ENCODE measurements at regions not wholly inside any gene's neighbourhood (a gene's known extent, or its start where the extent isn't known, plus 50 kb on each side); places are given as distances from the start of the nearest gene placed in this dataset.

DNA sequence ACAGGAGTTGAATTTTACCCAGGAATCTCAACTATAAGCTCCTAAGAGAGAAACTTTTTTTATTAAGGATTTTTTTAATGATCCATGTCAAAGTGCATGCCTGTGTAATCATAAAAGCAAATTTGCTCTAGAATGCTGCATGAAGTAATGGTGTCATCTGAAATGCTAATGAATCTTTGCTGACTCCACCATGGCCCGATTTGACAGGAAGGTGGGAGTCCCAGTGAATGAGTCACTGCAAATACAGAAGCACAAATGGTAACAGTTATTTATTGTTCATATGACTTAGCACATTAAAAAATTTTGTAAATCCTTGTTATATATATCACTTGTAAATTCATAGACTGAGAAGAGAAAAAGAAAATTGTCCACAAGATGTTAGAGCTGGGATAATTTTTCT, 341.3 kb downstream of the RASEF start:
- intact Hi-C loops (cut with DNase I): no loop called here
- TF ChIP-seq, protein P1, sequence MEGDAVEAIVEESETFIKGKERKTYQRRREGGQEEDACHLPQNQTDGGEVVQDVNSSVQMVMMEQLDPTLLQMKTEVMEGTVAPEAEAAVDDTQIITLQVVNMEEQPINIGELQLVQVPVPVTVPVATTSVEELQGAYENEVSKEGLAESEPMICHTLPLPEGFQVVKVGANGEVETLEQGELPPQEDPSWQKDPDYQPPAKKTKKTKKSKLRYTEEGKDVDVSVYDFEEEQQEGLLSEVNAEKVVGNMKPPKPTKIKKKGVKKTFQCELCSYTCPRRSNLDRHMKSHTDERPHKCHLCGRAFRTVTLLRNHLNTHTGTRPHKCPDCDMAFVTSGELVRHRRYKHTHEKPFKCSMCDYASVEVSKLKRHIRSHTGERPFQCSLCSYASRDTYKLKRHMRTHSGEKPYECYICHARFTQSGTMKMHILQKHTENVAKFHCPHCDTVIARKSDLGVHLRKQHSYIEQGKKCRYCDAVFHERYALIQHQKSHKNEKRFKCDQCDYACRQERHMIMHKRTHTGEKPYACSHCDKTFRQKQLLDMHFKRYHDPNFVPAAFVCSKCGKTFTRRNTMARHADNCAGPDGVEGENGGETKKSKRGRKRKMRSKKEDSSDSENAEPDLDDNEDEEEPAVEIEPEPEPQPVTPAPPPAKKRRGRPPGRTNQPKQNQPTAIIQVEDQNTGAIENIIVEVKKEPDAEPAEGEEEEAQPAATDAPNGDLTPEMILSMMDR (IDR thresholded peaks at IDR 0.05): no peak
- Histone ChIP-seq H3K4me3 (no peak overlapping the region), H3K9me3 (no peaks in the 10 kb centered on the region), H3K4me1 (no peaks in the 10 kb centered on the region), H3K27ac (no peak overlapping the region), H3K9ac (ENCODE audit: low read depth in 2 of 2, low read length in 2 of 2) (no peak overlapping the region), H3K27me3 (no peaks in the 10 kb centered on the region), H3K36me3 (no peaks in the 10 kb centered on the region)
- DNase-seq: no peak

- no peaks in the 10 kb centered on the region for H3K4me1 ChIP-seq
- no peaks in the 10 kb centered on the region for H3K27me3 ChIP-seq
- intact Hi-C loops (cut with DNase I): no loop called here
- H3K27ac ChIP-seq: no peak overlapping the region
- no peak for DNase-seq
- no peak overlapping the region for H3K4me3 ChIP-seq
- no peaks in the 10 kb centered on the region for H3K36me3 ChIP-seq
- TF ChIP-seq, protein P1 (IDR thresholded peaks at IDR 0.05): no peak
- H3K9ac ChIP-seq (ENCODE audit: low read depth in 2 of 2, low read length in 2 of 2): no peak overlapping the region
- no peaks in the 10 kb centered on the region for H3K9me3 ChIP-seq
These were observed 340.9 kb downstream of the RASEF start for GRCh38 chr9:82722051-82722450.

GRCh38 chr9:82722561-82722960, 340.4 kb downstream of the RASEF start:
- TF ChIP-seq, protein P1 (IDR thresholded peaks at IDR 0.05): no peak
- no peaks in the 10 kb centered on the region for H3K4me1 ChIP-seq
- H3K9ac ChIP-seq (ENCODE audit: low read depth in 2 of 2, low read length in 2 of 2): no peak overlapping the region
- no peak for DNase-seq
- intact Hi-C loops (cut with DNase I): no loop called here
- no peaks in the 10 kb centered on the region for H3K9me3 ChIP-seq
- H3K36me3 ChIP-seq: no peaks in the 10 kb centered on the region
- H3K27ac ChIP-seq: no peak overlapping the region
- no peaks in the 10 kb centered on the region for H3K27me3 ChIP-seq
- H3K4me3 ChIP-seq: no peak overlapping the region

DNA sequence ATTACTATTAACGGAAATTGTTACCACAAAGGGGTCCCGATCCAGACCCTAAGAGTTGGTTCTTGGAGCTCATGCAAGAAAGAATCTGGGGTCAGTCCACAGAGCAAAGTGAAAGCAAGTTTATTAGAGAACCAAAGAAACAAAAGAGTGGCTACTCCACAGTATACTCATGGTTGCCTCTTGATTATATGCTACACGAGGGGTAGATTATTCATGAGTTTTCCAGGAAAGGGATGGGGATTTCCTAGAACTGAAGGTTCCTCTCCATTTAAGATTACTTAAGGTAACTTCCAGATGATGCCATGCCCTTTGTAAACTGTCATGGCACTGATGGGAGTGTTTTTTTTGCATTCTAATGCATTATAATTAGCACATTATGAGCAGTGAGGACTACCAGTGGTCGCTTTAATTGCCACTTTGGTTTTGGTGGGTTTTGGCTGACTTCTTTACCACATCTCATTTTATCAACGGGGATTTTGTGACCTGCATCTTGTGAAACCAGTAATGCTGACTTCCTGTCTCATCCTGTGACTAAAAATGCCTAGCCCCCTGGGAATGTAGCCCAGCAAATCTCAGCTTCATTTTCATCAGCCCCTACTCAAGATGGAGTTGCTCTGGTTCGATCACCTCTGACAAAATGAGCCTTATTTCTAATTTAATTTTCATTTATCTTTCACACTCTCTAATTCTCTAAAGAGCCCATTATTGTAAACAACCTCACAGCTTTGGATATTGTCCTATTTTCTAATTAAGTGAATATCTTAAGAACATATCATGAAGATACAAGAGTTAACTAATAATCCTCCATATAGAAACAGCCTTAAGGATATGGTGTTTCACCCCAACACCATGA, 336.3 kb downstream of the RASEF start:
- intact Hi-C loops (cut with DNase I): no loop called here

DNA sequence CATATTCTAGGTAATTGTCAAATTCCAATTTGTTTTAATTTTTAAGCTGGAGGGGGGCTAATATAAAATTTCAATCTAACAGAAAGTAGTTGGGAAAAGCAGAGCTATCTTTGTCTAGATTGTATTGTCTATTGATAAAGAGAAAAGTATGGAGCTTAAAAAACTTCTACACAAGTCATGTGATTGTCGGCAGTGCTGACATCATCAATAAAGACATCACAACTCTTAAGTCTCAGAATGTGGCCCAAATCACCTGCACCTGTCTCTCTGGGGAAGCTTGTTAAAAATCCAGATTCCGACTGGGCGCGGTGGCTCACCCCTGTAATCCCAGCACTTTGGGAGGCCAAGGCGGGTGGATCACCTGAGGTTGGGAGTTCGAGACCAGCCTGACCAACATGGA, 333.8 kb downstream of the RASEF start:
- H3K4me3 ChIP-seq: no peak overlapping the region
- intact Hi-C loops (cut with DNase I): no loop called here
- no peaks in the 10 kb centered on the region for H3K36me3 ChIP-seq
- no peak for DNase-seq
- H3K9me3 ChIP-seq: no peaks in the 10 kb centered on the region
- no peaks in the 10 kb centered on the region for H3K4me1 ChIP-seq
- H3K27me3 ChIP-seq: no peaks in the 10 kb centered on the region
- TF ChIP-seq, protein P1 (IDR thresholded peaks at IDR 0.05): no peak
- no peak overlapping the region for H3K9ac ChIP-seq (ENCODE audit: low read depth in 2 of 2, low read length in 2 of 2)
- H3K27ac ChIP-seq: no peak overlapping the region

More for the DNA sequence above, 336.3 kb downstream of the RASEF start:
- no peak overlapping the region for H3K9ac ChIP-seq (ENCODE audit: low read depth in 2 of 2, low read length in 2 of 2)
- H3K27ac ChIP-seq: no peak overlapping the region
- no peak overlapping the region for H3K4me3 ChIP-seq
- no peaks in the 10 kb centered on the region for H3K4me1 ChIP-seq
- TF ChIP-seq, protein P1 (IDR thresholded peaks at IDR 0.05): no peak
- no peaks in the 10 kb centered on the region for H3K27me3 ChIP-seq
- no peaks in the 10 kb centered on the region for H3K9me3 ChIP-seq
- H3K36me3 ChIP-seq: no peaks in the 10 kb centered on the region
- DNase-seq: no peak

Data from colonic mucosa (tissue), 4 donors.